ENCODE measurements at regions not wholly inside any gene's neighbourhood (a gene's known extent, or its start where the extent isn't known, plus 50 kb on each side); places are given as distances from the start of the nearest gene placed in this dataset.

DNA sequence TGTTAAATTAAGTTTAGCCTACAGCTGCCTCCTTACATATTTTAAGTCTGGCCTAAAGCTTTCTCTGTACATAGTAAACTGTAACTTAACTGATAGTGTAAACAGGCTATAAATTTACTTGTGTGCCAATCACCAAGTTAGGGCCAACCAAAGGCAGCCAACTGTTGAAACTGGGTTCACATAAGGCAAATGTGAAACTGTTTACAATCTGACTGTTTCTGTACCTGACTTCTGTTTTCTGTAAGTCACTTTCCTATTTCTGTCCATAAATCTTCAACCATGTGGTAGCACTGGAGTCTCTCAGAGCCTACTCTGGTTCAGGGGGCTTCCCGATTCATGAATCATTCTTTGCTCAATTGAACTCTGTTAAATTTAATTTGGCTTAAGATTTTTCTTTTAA, 103.1 kb downstream of the RAP2A start:
- no peak for TF ChIP-seq CTCF (IDR thresholded peaks at IDR 0.05)
- no peak for TF ChIP-seq EZH2 (IDR thresholded peaks at IDR 0.05; ENCODE audit: borderline replicate concordance, insufficient read depth, low read depth, low read length, poor library complexity, severe bottlenecking)

Data from B cell (primary cell).